ENCODE measurements at regions not wholly inside any gene's neighbourhood (a gene's known extent, or its start where the extent isn't known, plus 50 kb on each side); places are given as distances from the start of the nearest gene placed in this dataset.

GRCh38 chr3:96677156-96677555, 137.2 kb upstream of the EPHA6 start:
- no peak for TF ChIP-seq POLR2A (IDR thresholded peaks at IDR 0.05)
- TF ChIP-seq, protein P1, sequence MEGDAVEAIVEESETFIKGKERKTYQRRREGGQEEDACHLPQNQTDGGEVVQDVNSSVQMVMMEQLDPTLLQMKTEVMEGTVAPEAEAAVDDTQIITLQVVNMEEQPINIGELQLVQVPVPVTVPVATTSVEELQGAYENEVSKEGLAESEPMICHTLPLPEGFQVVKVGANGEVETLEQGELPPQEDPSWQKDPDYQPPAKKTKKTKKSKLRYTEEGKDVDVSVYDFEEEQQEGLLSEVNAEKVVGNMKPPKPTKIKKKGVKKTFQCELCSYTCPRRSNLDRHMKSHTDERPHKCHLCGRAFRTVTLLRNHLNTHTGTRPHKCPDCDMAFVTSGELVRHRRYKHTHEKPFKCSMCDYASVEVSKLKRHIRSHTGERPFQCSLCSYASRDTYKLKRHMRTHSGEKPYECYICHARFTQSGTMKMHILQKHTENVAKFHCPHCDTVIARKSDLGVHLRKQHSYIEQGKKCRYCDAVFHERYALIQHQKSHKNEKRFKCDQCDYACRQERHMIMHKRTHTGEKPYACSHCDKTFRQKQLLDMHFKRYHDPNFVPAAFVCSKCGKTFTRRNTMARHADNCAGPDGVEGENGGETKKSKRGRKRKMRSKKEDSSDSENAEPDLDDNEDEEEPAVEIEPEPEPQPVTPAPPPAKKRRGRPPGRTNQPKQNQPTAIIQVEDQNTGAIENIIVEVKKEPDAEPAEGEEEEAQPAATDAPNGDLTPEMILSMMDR (IDR thresholded peaks at IDR 0.05) = no peak
- TF ChIP-seq EP300 (IDR thresholded peaks at IDR 0.05; ENCODE audit: low read depth) = no peak
- no peak for TF ChIP-seq POLR2AphosphoS5 (IDR thresholded peaks at IDR 0.05)

Measured in transverse colon (tissue), 4 donors.